Kidney epithelial cell (primary cell): ENCODE measurements at regions not wholly inside any gene's neighbourhood (a gene's known extent, or its start where the extent isn't known, plus 50 kb on each side); places are given as distances from the start of the nearest gene placed in this dataset.

Experiments used
- DNase-seq: peaks from one replicate; pipeline ENCODE4 v3.0.0-alpha.2; 2010; ENCODE audit warnings: low read depth
- H3K27me3 ChIP-seq: 2 replicates; pipeline ENCODE4 v1.6.0; 2011; ENCODE audit warnings: low read length; ENCODE audit not compliant: control insufficient read depth, insufficient read depth
- H3K36me3 ChIP-seq: 2 replicates; pipeline ENCODE4 v1.5.1; 2011; ENCODE audit warnings: low read length; ENCODE audit not compliant: control insufficient read depth, insufficient read depth
- H3K4me3 ChIP-seq: 2 replicates; pipeline ENCODE4 v1.5.1; 2011; ENCODE audit warnings: low read depth, mild to moderate bottlenecking, control low read depth, low read length
- TF ChIP-seq, protein P1 (sequence below): IDR thresholded peaks from 2 replicates; pipeline ENCODE4 v1.5.1; 2011; ENCODE audit warnings: mild to moderate bottlenecking, moderate library complexity, low read length, control low read depth, inconsistent platforms; ENCODE audit not compliant: insufficient read depth, poor library complexity, severe bottlenecking

DNA sequence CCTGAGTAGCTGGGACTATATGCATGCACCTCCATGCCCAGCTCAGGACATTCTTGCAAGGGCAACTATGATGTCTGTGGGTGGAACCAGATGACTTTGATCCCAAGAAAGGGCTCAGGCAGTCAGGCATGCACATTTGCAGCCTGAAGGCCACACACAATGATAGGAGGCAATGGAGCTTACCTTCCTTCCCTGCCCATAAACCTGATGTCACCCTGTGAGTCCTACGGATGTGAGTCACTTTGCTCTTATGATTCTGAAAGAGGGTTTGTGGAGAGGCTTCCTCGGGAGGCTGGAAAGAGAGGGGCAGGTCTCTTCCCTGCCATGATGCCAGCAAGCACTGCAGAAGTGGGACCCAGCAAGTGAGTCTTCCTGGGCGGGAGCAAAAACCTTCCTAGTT lies 202.4 kb downstream of the LY86 start:
- DNase-seq: peak; percentile 94
- Histone ChIP-seq H3K36me3 (no peaks in the 10 kb centered on the region), H3K4me3 (no peak overlapping the region), H3K27me3 (no peaks in the 10 kb centered on the region)
- TF ChIP-seq, protein P1, sequence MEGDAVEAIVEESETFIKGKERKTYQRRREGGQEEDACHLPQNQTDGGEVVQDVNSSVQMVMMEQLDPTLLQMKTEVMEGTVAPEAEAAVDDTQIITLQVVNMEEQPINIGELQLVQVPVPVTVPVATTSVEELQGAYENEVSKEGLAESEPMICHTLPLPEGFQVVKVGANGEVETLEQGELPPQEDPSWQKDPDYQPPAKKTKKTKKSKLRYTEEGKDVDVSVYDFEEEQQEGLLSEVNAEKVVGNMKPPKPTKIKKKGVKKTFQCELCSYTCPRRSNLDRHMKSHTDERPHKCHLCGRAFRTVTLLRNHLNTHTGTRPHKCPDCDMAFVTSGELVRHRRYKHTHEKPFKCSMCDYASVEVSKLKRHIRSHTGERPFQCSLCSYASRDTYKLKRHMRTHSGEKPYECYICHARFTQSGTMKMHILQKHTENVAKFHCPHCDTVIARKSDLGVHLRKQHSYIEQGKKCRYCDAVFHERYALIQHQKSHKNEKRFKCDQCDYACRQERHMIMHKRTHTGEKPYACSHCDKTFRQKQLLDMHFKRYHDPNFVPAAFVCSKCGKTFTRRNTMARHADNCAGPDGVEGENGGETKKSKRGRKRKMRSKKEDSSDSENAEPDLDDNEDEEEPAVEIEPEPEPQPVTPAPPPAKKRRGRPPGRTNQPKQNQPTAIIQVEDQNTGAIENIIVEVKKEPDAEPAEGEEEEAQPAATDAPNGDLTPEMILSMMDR: no peak

DNA sequence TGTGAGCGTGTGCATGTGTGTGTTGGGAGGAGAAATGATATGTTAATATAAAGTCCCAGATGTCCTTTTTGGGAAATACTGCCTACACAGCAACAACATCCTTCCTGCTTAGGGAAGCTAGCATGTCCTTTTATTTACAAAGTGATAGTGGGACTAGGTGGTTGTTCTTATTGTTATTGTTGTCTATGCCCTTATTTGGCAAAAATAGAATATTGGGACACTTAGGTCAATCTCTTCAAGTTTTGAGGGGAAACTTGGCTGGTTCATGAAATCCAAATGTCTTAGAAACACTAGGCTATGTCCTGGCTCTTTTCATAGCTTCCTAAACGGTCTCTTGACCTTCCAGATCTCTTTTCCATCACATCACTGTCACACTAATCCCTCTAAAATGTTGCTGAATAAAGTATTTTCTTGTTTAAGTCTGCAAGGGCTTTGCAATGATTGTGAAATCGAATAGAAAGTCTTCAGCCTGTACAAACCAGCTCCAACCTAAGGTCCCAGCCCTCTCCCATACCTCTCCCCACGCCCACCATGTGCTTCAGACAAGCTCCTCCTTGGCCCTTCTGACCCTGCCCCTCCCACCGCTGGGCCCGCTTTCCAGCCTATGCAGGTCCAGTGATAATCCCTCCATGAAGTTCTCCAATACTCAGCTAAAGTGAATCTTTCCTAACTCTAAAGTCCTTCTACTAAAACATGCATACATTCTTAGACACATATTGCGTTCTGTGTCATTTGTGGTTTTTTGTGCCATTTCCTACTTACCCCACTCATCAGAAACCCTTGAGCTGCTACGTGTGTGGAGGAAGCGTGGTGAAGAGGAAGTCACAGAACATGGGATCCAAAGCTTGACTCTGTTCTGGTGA lies 205.1 kb downstream of the LY86 start:
- H3K27me3 ChIP-seq: no peaks in the 10 kb centered on the region
- no peak for DNase-seq
- no peaks in the 10 kb centered on the region for H3K36me3 ChIP-seq
- TF ChIP-seq, protein P1: no peak
- no peak overlapping the region for H3K4me3 ChIP-seq

DNA sequence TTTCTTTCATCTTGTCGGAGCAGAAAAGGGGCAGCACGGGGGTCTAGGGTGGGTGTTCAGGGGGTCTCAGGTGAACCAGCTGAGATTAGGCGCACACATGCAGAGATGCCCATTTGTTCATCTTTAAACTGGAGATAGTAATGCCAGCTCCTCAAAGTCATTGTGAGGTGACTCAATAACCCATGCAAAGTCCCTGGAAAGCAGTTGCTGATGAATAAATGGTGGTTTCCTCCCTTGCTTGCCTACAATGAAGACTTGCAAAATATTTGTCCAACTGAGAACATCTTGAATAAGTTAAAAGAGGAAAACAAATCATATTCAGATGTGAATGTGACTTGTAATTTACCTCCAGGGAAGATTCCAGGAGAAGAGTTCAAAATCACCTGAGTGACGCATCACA lies 206.9 kb downstream of the LY86 start:
- Histone ChIP-seq H3K27me3 (no peaks in the 10 kb centered on the region), H3K4me3 (no peak overlapping the region), H3K36me3 (no peaks in the 10 kb centered on the region)
- no peak for DNase-seq
- TF ChIP-seq, protein P1: no peak

DNA sequence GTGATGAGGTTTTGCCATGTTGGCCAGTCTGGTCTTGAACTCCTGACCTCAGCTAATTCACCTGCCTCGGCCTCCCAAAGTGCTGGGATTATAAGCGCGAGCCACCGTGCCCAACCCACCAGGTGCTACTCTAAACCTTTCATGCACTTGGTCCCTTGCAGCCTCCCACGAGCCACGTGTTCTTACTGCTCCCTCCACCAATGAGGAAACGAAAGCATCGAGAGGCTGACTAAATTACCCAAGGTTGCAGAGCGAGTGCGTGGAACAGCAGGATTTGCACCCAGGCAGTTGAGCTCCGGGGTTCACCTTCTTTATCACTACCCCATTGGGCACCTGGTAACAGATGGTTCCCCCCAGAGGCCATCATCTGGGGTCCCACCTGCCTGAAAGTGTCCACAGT lies 208.3 kb downstream of the LY86 start:
- Histone ChIP-seq H3K4me3 (no peak overlapping the region), H3K27me3 (no peaks in the 10 kb centered on the region), H3K36me3 (no peaks in the 10 kb centered on the region)
- no peak for DNase-seq
- TF ChIP-seq, protein P1: no peak

DNA sequence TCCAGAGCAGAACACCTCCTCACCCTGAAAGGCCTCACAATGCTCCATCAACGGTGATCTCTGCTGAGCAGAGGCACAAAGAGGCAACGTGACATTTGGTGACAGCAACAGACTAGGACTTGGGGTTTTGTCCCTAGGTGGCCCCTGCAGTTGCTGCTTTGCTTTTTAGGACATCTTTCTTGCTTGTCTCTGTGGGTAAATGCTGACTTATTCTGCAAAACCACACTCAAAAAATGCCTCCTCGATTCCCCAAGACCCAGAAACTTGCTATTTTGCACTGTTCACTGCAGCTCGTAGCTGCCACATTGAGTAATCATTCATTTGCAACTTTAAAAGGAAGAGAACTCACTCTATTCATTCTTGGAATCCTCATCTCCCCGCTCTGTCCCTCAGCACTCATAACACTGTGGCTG lies 209.9 kb downstream of the LY86 start:
- no peak overlapping the region for H3K4me3 ChIP-seq
- TF ChIP-seq, protein P1: no peak
- no peaks in the 10 kb centered on the region for H3K36me3 ChIP-seq
- DNase-seq: no peak
- no peaks in the 10 kb centered on the region for H3K27me3 ChIP-seq

DNA sequence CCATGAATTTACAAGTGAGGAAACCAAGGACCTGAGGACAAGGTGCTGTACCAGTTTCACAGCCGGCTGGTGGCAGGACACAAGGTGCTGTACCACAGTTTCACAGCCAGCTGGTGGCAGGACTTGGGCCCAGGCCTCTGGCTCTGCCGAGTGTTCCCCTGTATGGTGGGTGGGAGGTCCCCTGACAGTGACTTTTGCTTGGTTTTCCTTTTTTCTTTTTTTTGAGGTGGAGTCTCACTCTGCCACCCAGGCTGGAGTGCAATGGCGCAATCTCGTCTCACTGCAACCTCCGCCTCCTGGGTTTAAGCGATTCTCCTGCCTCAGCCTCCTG lies 212.4 kb downstream of the LY86 start:
- H3K27me3 ChIP-seq: no peaks in the 10 kb centered on the region
- DNase-seq: no peak
- TF ChIP-seq, protein P1: no peak
- H3K36me3 ChIP-seq: no peaks in the 10 kb centered on the region
- H3K4me3 ChIP-seq: no peak overlapping the region
